Testis (tissue), 2 donors: ENCODE measurements at regions not wholly inside any gene's neighbourhood (a gene's known extent, or its start where the extent isn't known, plus 50 kb on each side); places are given as distances from the start of the nearest gene placed in this dataset.

Experiments
- CTCF ChIP-seq, 3 experiments: fragments of 450-650 bp in 2 of 3; fragments of 200-600 bp in 1 of 3; sonication (generic) in 1 of 3; IDR thresholded peaks; one replicate each; pipeline ENCODE4 v1.5.1; 2016 to 2019; ENCODE audit warnings: antibody characterized with exemption in 3 of 3, mild to moderate bottlenecking in 2 of 3, moderate library complexity in 1 of 3
- POLR2A ChIP-seq: fragments of 450-650 bp; IDR thresholded peaks from one replicate; pipeline ENCODE4 v1.6.1; 2017; ENCODE audit warnings: antibody characterized with exemption, mild to moderate bottlenecking, moderate library complexity

DNA sequence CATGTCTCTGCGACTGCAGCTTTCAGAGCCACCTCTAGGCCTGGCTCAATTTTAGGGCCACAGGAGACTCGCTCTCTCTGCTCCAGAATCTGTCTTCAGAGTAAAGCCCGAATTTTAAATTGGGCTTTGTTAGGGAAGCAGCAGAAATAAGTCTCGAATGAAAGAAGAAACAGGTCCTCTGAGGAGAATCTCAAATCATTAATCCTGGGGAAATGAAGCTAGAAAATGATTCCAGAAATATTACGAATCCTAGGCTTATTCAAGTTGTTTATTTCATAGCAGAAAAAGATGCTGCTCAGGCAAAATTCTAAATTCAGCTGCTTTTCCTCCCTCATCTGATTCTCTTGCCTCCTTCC, 114.2 kb upstream of the THBS1 start:
- no peak for TF ChIP-seq CTCF (IDR thresholded peaks at IDR 0.05)
- no peak for TF ChIP-seq POLR2A
